ENCODE measurements at regions not wholly inside any gene's neighbourhood (a gene's known extent, or its start where the extent isn't known, plus 50 kb on each side); places are given as distances from the start of the nearest gene placed in this dataset.

- no peak for TF ChIP-seq PAX5 (IDR thresholded peaks at IDR 0.05; ENCODE audit: insufficient read depth, low read length, severe bottlenecking)
- no peak for TF ChIP-seq SPI1 (IDR thresholded peaks at IDR 0.05; ENCODE audit: low read depth, low read length)
- no peak for TF ChIP-seq POU2F2 (IDR thresholded peaks at IDR 0.05; ENCODE audit: low read depth, low read length)
- TF ChIP-seq POLR2AphosphoS5 (IDR thresholded peaks at IDR 0.05; ENCODE audit: low read depth, low read length), result no peak
- TF ChIP-seq TAF1 (IDR thresholded peaks at IDR 0.05; ENCODE audit: low read depth, low read length), result no peak
- TF ChIP-seq POLR2A (IDR thresholded peaks at IDR 0.05; ENCODE audit: low read depth, low read length), result no peak
- DNase-seq (ENCODE audit: insufficient read length, low spot score), result no peak
- peak; percentile 55 for FAIRE-seq
Measured at GRCh38 chr5:159463590-159464321, 133.5 kb upstream of the IL12B start.

DNA sequence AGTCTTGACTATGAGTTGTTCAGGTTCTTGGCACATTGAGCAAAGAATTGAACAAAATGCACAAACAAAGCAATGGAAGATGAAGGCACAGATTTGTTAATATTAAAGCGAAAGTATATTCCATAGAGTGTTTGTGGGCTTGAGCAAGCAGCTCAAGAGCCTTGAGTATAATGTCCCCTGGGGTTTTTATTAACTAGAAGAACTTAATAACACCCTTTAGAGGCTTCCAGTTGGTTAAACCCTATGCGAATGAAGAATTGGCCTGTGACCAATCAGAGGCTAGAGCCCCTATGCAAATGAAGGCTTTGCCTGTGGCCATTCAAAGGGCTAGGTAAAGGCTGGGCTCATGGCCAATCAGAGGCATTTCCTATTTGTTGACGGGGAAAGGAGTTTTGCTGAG, 135.3 kb upstream of the IL12B start:
- no peak for DNase-seq (ENCODE audit: insufficient read length, low spot score)
- FAIRE-seq, result no peak
- TF ChIP-seq SPI1 (IDR thresholded peaks at IDR 0.05; ENCODE audit: low read depth, low read length) (no peak), POLR2A (IDR thresholded peaks at IDR 0.05; ENCODE audit: low read depth, low read length) (no peak), POLR2AphosphoS5 (IDR thresholded peaks at IDR 0.05; ENCODE audit: low read depth, low read length) (no peak), POU2F2 (IDR thresholded peaks at IDR 0.05; ENCODE audit: low read depth, low read length) (no peak), TAF1 (IDR thresholded peaks at IDR 0.05; ENCODE audit: low read depth, low read length) (no peak), PAX5 (IDR thresholded peaks at IDR 0.05; ENCODE audit: insufficient read depth, low read length, severe bottlenecking) (no peak)

GRCh38 chr5:159467666-159468065, 137.4 kb upstream of the IL12B start:
- FAIRE-seq (no peak), DNase-seq (ENCODE audit: insufficient read length, low spot score) (no peak)
- TF ChIP-seq POLR2AphosphoS5 (IDR thresholded peaks at IDR 0.05; ENCODE audit: low read depth, low read length) (no peak), SPI1 (IDR thresholded peaks at IDR 0.05; ENCODE audit: low read depth, low read length) (no peak), PAX5 (IDR thresholded peaks at IDR 0.05; ENCODE audit: insufficient read depth, low read length, severe bottlenecking) (no peak), POU2F2 (IDR thresholded peaks at IDR 0.05; ENCODE audit: low read depth, low read length) (no peak), TAF1 (IDR thresholded peaks at IDR 0.05; ENCODE audit: low read depth, low read length) (no peak), POLR2A (IDR thresholded peaks at IDR 0.05; ENCODE audit: low read depth, low read length) (no peak)

GRCh38 chr5:159469496-159470372, 139.4 kb upstream of the IL12B start:
- no peak for DNase-seq (ENCODE audit: insufficient read length, low spot score)
- TF ChIP-seq POLR2A (IDR thresholded peaks at IDR 0.05; ENCODE audit: low read depth, low read length) (no peak), TAF1 (IDR thresholded peaks at IDR 0.05; ENCODE audit: low read depth, low read length) (no peak), POLR2AphosphoS5 (IDR thresholded peaks at IDR 0.05; ENCODE audit: low read depth, low read length) (no peak)
- FAIRE-seq, result no peak

GRCh38 chr5:159471904-159472303, 141.6 kb upstream of the IL12B start:
- TF ChIP-seq PAX5 (IDR thresholded peaks at IDR 0.05; ENCODE audit: insufficient read depth, low read length, severe bottlenecking) (no peak), POLR2AphosphoS5 (IDR thresholded peaks at IDR 0.05; ENCODE audit: low read depth, low read length) (no peak), POU2F2 (IDR thresholded peaks at IDR 0.05; ENCODE audit: low read depth, low read length) (no peak), TAF1 (IDR thresholded peaks at IDR 0.05; ENCODE audit: low read depth, low read length) (no peak), SPI1 (IDR thresholded peaks at IDR 0.05; ENCODE audit: low read depth, low read length) (no peak), POLR2A (IDR thresholded peaks at IDR 0.05; ENCODE audit: low read depth, low read length) (no peak)
- DNase-seq (ENCODE audit: insufficient read length, low spot score), result no peak
- no peak for FAIRE-seq

DNA sequence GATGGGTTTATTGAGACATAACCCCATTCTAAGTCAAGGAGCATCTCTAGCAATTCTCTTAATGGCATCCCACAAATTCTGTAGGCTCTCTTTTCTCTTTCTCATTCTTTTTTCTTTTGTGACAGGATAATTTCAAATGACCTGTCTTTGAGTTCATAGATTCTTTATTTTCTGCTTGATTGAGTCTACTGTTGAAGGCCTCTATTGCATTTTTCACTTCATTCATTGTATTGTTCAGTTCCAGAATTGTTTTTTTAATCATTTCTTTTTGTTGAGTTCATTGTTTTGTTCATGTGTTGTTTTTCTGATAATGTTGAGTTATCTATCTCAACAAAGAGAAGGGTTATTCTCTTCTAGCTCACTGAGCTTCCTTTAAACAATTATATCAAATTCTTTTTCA, 144.7 kb upstream of the IL12B start:
- no peak for FAIRE-seq
- DNase-seq (ENCODE audit: insufficient read length, low spot score), result no peak

DNA sequence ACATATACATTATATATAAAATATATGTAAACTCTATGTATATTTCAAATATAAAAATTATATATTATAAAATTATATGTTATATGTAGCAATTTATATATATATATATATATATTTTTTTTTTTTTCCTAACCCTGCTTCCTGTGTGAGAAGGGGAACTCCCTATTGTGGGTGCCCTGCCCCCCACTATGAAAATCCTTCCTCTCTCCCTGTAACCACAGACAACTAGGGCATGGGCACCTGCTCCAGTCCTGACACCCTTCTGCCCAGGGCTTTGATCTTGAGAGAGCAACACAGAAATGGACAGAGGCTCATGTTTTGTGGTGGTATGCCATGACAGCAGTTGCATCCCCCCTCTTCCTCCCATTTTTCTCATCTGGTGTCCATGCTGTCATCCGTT, 148.7 kb upstream of the IL12B start:
- no peak for DNase-seq (ENCODE audit: insufficient read length, low spot score)
- TF ChIP-seq POU2F2 (IDR thresholded peaks at IDR 0.05; ENCODE audit: low read depth, low read length) (no peak), POLR2AphosphoS5 (IDR thresholded peaks at IDR 0.05; ENCODE audit: low read depth, low read length) (no peak), SPI1 (IDR thresholded peaks at IDR 0.05; ENCODE audit: low read depth, low read length) (no peak), POLR2A (IDR thresholded peaks at IDR 0.05; ENCODE audit: low read depth, low read length) (no peak)
- no peak for FAIRE-seq

More for the DNA sequence above, 144.7 kb upstream of the IL12B start:
- TF ChIP-seq PAX5 (IDR thresholded peaks at IDR 0.05; ENCODE audit: insufficient read depth, low read length, severe bottlenecking), result no peak
- no peak for TF ChIP-seq SPI1 (IDR thresholded peaks at IDR 0.05; ENCODE audit: low read depth, low read length)
- no peak for TF ChIP-seq POLR2A (IDR thresholded peaks at IDR 0.05; ENCODE audit: low read depth, low read length)
- TF ChIP-seq POU2F2 (IDR thresholded peaks at IDR 0.05; ENCODE audit: low read depth, low read length), result no peak
- TF ChIP-seq POLR2AphosphoS5 (IDR thresholded peaks at IDR 0.05; ENCODE audit: low read depth, low read length), result no peak
- no peak for TF ChIP-seq TAF1 (IDR thresholded peaks at IDR 0.05; ENCODE audit: low read depth, low read length)

GRCh38 chr5:159480849-159481248, 150.6 kb upstream of the IL12B start:
- TF ChIP-seq PAX5 (IDR thresholded peaks at IDR 0.05; ENCODE audit: insufficient read depth, low read length, severe bottlenecking) (no peak), SPI1 (IDR thresholded peaks at IDR 0.05; ENCODE audit: low read depth, low read length) (no peak), TAF1 (IDR thresholded peaks at IDR 0.05; ENCODE audit: low read depth, low read length) (no peak), POLR2A (IDR thresholded peaks at IDR 0.05; ENCODE audit: low read depth, low read length) (no peak), POU2F2 (IDR thresholded peaks at IDR 0.05; ENCODE audit: low read depth, low read length) (no peak), POLR2AphosphoS5 (IDR thresholded peaks at IDR 0.05; ENCODE audit: low read depth, low read length) (no peak)
- FAIRE-seq (no peak), DNase-seq (ENCODE audit: insufficient read length, low spot score) (no peak)

DNA sequence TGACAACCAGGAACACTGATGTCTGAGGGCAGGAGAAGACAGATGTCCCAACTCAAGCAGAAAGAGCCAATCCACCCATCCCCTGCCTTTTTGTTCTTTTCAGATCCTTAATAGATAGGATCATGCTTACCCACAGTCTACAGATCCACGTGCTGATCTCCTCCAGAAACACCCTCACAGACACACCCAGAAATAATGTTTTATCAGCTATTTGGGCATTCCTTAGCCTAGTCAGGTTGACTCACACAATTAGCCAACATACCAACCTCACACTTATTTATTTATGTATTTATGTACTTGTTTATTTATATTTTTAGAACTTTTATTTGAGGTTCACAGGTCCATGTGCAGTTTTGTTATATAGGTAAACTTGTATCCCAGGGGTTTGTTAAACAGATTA, 151.5 kb upstream of the IL12B start:
- DNase-seq (ENCODE audit: insufficient read length, low spot score) (no peak), FAIRE-seq (no peak)
- TF ChIP-seq POLR2A (IDR thresholded peaks at IDR 0.05; ENCODE audit: low read depth, low read length) (no peak), POLR2AphosphoS5 (IDR thresholded peaks at IDR 0.05; ENCODE audit: low read depth, low read length) (no peak), POU2F2 (IDR thresholded peaks at IDR 0.05; ENCODE audit: low read depth, low read length) (no peak), PAX5 (IDR thresholded peaks at IDR 0.05; ENCODE audit: insufficient read depth, low read length, severe bottlenecking) (no peak), TAF1 (IDR thresholded peaks at IDR 0.05; ENCODE audit: low read depth, low read length) (no peak), SPI1 (IDR thresholded peaks at IDR 0.05; ENCODE audit: low read depth, low read length) (no peak)
